ENCODE measurements at regions not wholly inside any gene's neighbourhood (a gene's known extent, or its start where the extent isn't known, plus 50 kb on each side); places are given as distances from the start of the nearest gene placed in this dataset.
A peak's percentile ranks its signal among the peaks of the same experiment; 100 is the strongest.

GRCh38 chr17:74151551-74152315, 51.7 kb upstream of the RPL38 start:
- DNase-seq = peak; percentile 26

- peak; percentile 29 for DNase-seq
Measured at GRCh38 chr17:74152591-74153455, 50.7 kb upstream of the RPL38 start.

- no peak for DNase-seq
Measured at GRCh38 chr17:74153456-74153810, 50.0 kb upstream of the RPL38 start.

Measured in activated CD8-positive, alpha-beta memory T cell treated with anti-CD3 and anti-CD28 coated beads, Interleukin-2, amount 50 U/mL, for 48 hours (primary cell).